ENCODE measurements at regions not wholly inside any gene's neighbourhood (a gene's known extent, or its start where the extent isn't known, plus 50 kb on each side); places are given as distances from the start of the nearest gene placed in this dataset.

GRCh38 chr15:100767001-100767825 lies 112.4 kb upstream of the ALDH1A3 start:
- Histone ChIP-seq H2AFZ (ENCODE audit: low read depth, low read length, poor library complexity, severe bottlenecking) (no peak overlapping the region), H3K4me1 (ENCODE audit: control insufficient read depth in 1 of 2, insufficient read depth in 2 of 2, low read length in 2 of 2) (peaks cover 2 to 44% of the 10 kb centered on the region in 2 experiments; a peak in 3 of 4 replicates), H3K79me2 (ENCODE audit: insufficient read depth, low read length) (no peaks in the 10 kb centered on the region), H3K4me3 (replicated peaks in 1 of 2; ENCODE audit: low read depth in 1 of 2, low read length in 2 of 2) (no peak overlapping the region), H3K9me3 (ENCODE audit: control insufficient read depth in 1 of 2, insufficient read depth in 1 of 2, low read depth in 1 of 2, low read length in 2 of 2) (no peaks in the 10 kb centered on the region), H3K27ac (ENCODE audit: low read depth, low read length) (no peak overlapping the region), H3K36me3 (ENCODE audit: control insufficient read depth in 1 of 2, insufficient read depth in 2 of 2, low read length in 2 of 2) (no peaks in the 10 kb centered on the region), H3K9me2 (ENCODE audit: insufficient read depth) (no peaks in the 10 kb centered on the region), H3K9ac (ENCODE audit: low read length) (no peak overlapping the region), H3K27me3 (ENCODE audit: insufficient read depth, low read length) (no peaks in the 10 kb centered on the region), H3K4me2 (ENCODE audit: low read length) (no peak overlapping the region), H4K20me1 (ENCODE audit: insufficient read depth) (no peaks in the 10 kb centered on the region)
- no peak for ATAC-seq
- intact Hi-C loops (cut with micrococcal nuclease): no loop called here
- RAD21 ChIA-PET (ENCODE audit: low non-redundant PET in 1 of 2, low total read pairs in 2 of 2, uncharacterized antibody in 2 of 2, unreplicated experiment in 2 of 2): no interaction called here
- no TSS peak for BruUV-seq (replicated peaks)
- CTCF ChIA-PET: no interaction called here
- no peak for DNase-seq (ENCODE audit: low read depth, low spot score)
- POLR2A ChIA-PET: interaction anchor here (0.7 to 0.9 kb wide), 2 partner anchors 55 to 655 kb away, joined by 3 read pairs; no protein-coding TSS in a partner anchor
- TF ChIP-seq EGR1 (IDR thresholded peaks at IDR 0.05; ENCODE audit: low read depth): no peak
- no peak for TF ChIP-seq MAX (IDR thresholded peaks at IDR 0.05)
- no peak for TF ChIP-seq POLR2AphosphoS5 (IDR thresholded peaks at IDR 0.05; ENCODE audit: low read depth, low read length)
- no peak for TF ChIP-seq CEBPB (IDR thresholded peaks at IDR 0.05; ENCODE audit: low read depth)
- TF ChIP-seq JUND (IDR thresholded peaks at IDR 0.05): no peak
- no peak for TF ChIP-seq ZNF274 (IDR thresholded peaks at IDR 0.05; ENCODE audit: low read depth, low read length)
- TF ChIP-seq RAD21 (IDR thresholded peaks at IDR 0.05; ENCODE audit: low read depth): no peak
- TF ChIP-seq CTCF (IDR thresholded peaks at IDR 0.05 in 2 of 3, conservative IDR thresholded peaks at IDR 0.05 in 1 of 3; ENCODE audit: borderline replicate concordance in 1 of 3, insufficient read depth in 1 of 3, low read depth in 2 of 3, low read length in 2 of 3): no peak
- no peak for TF ChIP-seq SP1 (IDR thresholded peaks at IDR 0.05; ENCODE audit: low read depth)
- TF ChIP-seq CBX3 (IDR thresholded peaks at IDR 0.05; ENCODE audit: low read depth): no peak
- no peak for TF ChIP-seq POLR2A (IDR thresholded peaks at IDR 0.05; ENCODE audit: borderline replicate concordance, extremely low read depth, insufficient read depth, insufficient read length)
- no peak for TF ChIP-seq FOSL1 (IDR thresholded peaks at IDR 0.05; ENCODE audit: low read depth)
- no peak for TF ChIP-seq SRF (IDR thresholded peaks at IDR 0.05; ENCODE audit: low read depth)
- TF ChIP-seq ZBTB33 (IDR thresholded peaks at IDR 0.05; ENCODE audit: extremely low read depth, insufficient replicate concordance, low read length): no peak
